ENCODE measurements at regions not wholly inside any gene's neighbourhood (a gene's known extent, or its start where the extent isn't known, plus 50 kb on each side); places are given as distances from the start of the nearest gene placed in this dataset.
"Not testable (repeated sequence)": the region's sequence is repeated elsewhere in the genome, so short reads cannot be mapped to it uniquely, and the experiment has no call there.

DNA sequence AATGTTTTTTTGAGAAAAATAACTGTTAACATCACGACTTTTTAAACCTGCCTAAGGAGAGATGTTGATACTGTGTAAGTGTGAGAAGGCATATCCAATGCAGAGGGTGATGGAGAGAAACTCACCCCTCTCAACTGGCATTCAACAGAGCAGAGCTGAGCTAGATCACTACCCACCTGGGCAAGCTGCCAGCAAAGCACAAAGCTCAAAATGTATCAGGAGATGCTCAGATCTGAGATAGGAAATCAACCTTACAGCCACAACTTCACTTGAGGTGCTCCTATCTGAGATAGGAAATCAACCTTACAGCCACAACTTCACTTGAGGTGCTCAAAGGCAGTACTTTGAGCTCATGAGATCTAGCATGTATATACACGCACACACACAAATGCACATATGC is 151.5 kb upstream of the PDE1C start:
- H3K9me3 ChIP-seq, result no peaks in the 10 kb centered on the region
- H3K36me3 ChIP-seq (replicated peaks in 1 of 2; ENCODE audit: control insufficient read depth in 1 of 2, insufficient read depth in 2 of 2, low read length in 1 of 2), result no peaks in the 10 kb centered on the region
- no peak for DNase-seq
- H2AFZ ChIP-seq (ENCODE audit: low read depth), result no peak overlapping the region
- H4K20me1 ChIP-seq (ENCODE audit: insufficient read depth), result no peaks in the 10 kb centered on the region
- H3K4me2 ChIP-seq, result no peak overlapping the region
- no peaks in the 10 kb centered on the region for H3K4me1 ChIP-seq (ENCODE audit: control insufficient read depth in 1 of 2, insufficient read depth in 2 of 2, low read depth in 1 of 2, low read length in 1 of 2)
- H3K4me3 ChIP-seq (ENCODE audit: low read depth in 2 of 2, low read length in 1 of 2), result no peak overlapping the region
- no peaks in the 10 kb centered on the region for H3K9me2 ChIP-seq
- H3K27ac ChIP-seq (ENCODE audit: low read depth in 2 of 2, low read length in 1 of 2), result no peak overlapping the region
- no peak overlapping the region for H3K9ac ChIP-seq
- peaks cover 66% of the 10 kb centered on the region for H3K27me3 ChIP-seq (ENCODE audit: insufficient read depth)
- 4% methylated on average over 2 of the region's 2 CpGs for WGBS (ENCODE audit: low lambda C conversion rate)
- no peaks in the 10 kb centered on the region for H3K79me2 ChIP-seq (ENCODE audit: insufficient read depth)
- ChIA-PET POLR2A (no interaction called here), CTCF (interaction anchor here (0.7 to 8.8 kb wide), 5 partner anchors 11 to 258 kb away, joined by 3 to 73 read pairs (median 5); no protein-coding TSS in a partner anchor)
- TF ChIP-seq RAD21 (IDR thresholded peaks at IDR 0.05; ENCODE audit: low read length) (no peak), FOXM1 (IDR thresholded peaks at IDR 0.05; ENCODE audit: low read depth) (no peak), IRF3 (IDR thresholded peaks at IDR 0.05; ENCODE audit: low read depth, low read length) (no peak), SMC3 (IDR thresholded peaks at IDR 0.05; ENCODE audit: low read depth, low read length) (no peak), MXI1 (IDR thresholded peaks at IDR 0.05; ENCODE audit: low read depth, low read length) (no peak), TAF1 (IDR thresholded peaks at IDR 0.05; ENCODE audit: borderline replicate concordance, low read depth, low read length) (no peak), NRF1 (IDR thresholded peaks at IDR 0.05; ENCODE audit: low read depth, low read length) (no peak)
- TF ChIP-seq, protein P1, sequence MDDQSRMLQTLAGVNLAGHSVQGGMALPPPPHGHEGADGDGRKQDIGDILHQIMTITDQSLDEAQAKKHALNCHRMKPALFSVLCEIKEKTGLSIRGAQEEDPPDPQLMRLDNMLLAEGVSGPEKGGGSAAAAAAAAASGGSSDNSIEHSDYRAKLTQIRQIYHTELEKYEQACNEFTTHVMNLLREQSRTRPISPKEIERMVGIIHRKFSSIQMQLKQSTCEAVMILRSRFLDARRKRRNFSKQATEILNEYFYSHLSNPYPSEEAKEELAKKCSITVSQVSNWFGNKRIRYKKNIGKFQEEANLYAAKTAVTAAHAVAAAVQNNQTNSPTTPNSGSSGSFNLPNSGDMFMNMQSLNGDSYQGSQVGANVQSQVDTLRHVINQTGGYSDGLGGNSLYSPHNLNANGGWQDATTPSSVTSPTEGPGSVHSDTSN (IDR thresholded peaks at IDR 0.05), result no peak
- H3F3A ChIP-seq (replicated peaks; ENCODE audit: insufficient read depth), result no peaks in the 10 kb centered on the region

GRCh38 chr7:32221056-32221455 is 150.8 kb upstream of the PDE1C start:
- Histone ChIP-seq H3K4me2 (no peak overlapping the region), H2AFZ (ENCODE audit: low read depth) (no peak overlapping the region), H3K9me2 (no peaks in the 10 kb centered on the region), H4K20me1 (ENCODE audit: insufficient read depth) (no peaks in the 10 kb centered on the region), H3K79me2 (ENCODE audit: insufficient read depth) (no peaks in the 10 kb centered on the region), H3K4me3 (ENCODE audit: low read depth in 2 of 2, low read length in 1 of 2) (no peak overlapping the region), H3K4me1 (ENCODE audit: control insufficient read depth in 1 of 2, insufficient read depth in 2 of 2, low read depth in 1 of 2, low read length in 1 of 2) (no peaks in the 10 kb centered on the region), H3F3A (replicated peaks; ENCODE audit: insufficient read depth) (no peaks in the 10 kb centered on the region), H3K9ac (no peak overlapping the region), H3K27me3 (ENCODE audit: insufficient read depth) (peaks cover 59% of the 10 kb centered on the region), H3K27ac (ENCODE audit: low read depth in 2 of 2, low read length in 1 of 2) (no peak overlapping the region), H3K36me3 (replicated peaks in 1 of 2; ENCODE audit: control insufficient read depth in 1 of 2, insufficient read depth in 2 of 2, low read length in 1 of 2) (no peaks in the 10 kb centered on the region), H3K9me3 (no peaks in the 10 kb centered on the region)
- no peak for DNase-seq
- ChIA-PET POLR2A (no interaction called here), CTCF (interaction anchor here (1.3 to 8.8 kb wide), 4 partner anchors 11 to 258 kb away, joined by 3 to 73 read pairs (median 4); no protein-coding TSS in a partner anchor)
- TF ChIP-seq NFIC (IDR thresholded peaks at IDR 0.05; ENCODE audit: borderline replicate concordance) (no peak), TCF12 (IDR thresholded peaks at IDR 0.05) (no peak)
- 17% methylated on average over 2 of the region's 2 CpGs for WGBS (ENCODE audit: low lambda C conversion rate)

- H3F3A ChIP-seq (replicated peaks; ENCODE audit: insufficient read depth); H3K9me3 ChIP-seq; H3K4me3 ChIP-seq (ENCODE audit: low read depth in 2 of 2, low read length in 1 of 2); H3K79me2 ChIP-seq (ENCODE audit: insufficient read depth); H3K27ac ChIP-seq (ENCODE audit: low read depth in 2 of 2, low read length in 1 of 2); H3K9me2 ChIP-seq; POLR2A ChIA-PET; H3K4me1 ChIP-seq (ENCODE audit: control insufficient read depth in 1 of 2, insufficient read depth in 2 of 2, low read depth in 1 of 2, low read length in 1 of 2); H3K36me3 ChIP-seq (replicated peaks in 1 of 2; ENCODE audit: control insufficient read depth in 1 of 2, insufficient read depth in 2 of 2, low read length in 1 of 2); DNase-seq; H3K4me2 ChIP-seq; H2AFZ ChIP-seq (ENCODE audit: low read depth); H4K20me1 ChIP-seq (ENCODE audit: insufficient read depth); H3K9ac ChIP-seq: not testable (repeated sequence)
- H3K27me3 ChIP-seq (ENCODE audit: insufficient read depth), result peaks cover 56% of the 10 kb centered on the region
- WGBS (ENCODE audit: low lambda C conversion rate), result 0% methylated on average over 1 of the region's 1 CpG
- CTCF ChIA-PET, result interaction anchor here (1.5 to 8.8 kb wide), 2 partner anchors 9 to 259 kb away, joined by 3 to 73 read pairs; no protein-coding TSS in a partner anchor
Measured at GRCh38 chr7:32219831-32220230, 149.6 kb upstream of the PDE1C start.

Data from SK-N-SH (cell line).